Activated CD4-positive, alpha-beta T cell treated with anti-CD3 and anti-CD28 coated beads, Interleukin-2, amount 10 ng/mL, durations not matched to agents 24 days and 14 days (primary cell): ENCODE measurements at regions not wholly inside any gene's neighbourhood (a gene's known extent, or its start where the extent isn't known, plus 50 kb on each side); places are given as distances from the start of the nearest gene placed in this dataset.
A peak's percentile ranks its signal among the peaks of the same experiment; 100 is the strongest.
"Not testable (repeated sequence)": the region's sequence is repeated elsewhere in the genome, so short reads cannot be mapped to it uniquely, and the experiment has no call there.

ENCODE experiments used
- DNase-seq: peaks from one replicate; pipeline ENCODE4 v3.0.0; 2022
- H3K27ac Mint-ChIP-seq: one replicate; pipeline ENCODE4 v1.8.0; 2022; ENCODE audit warnings: mild to moderate bottlenecking, mixed read lengths
- H3K27me3 Mint-ChIP-seq: one replicate; pipeline ENCODE4 v1.8.0; 2022; ENCODE audit warnings: mixed read lengths
- H3K36me3 Mint-ChIP-seq: one replicate; pipeline ENCODE4 v1.8.0; 2022; ENCODE audit warnings: low read depth, mild to moderate bottlenecking, mixed read lengths
- H3K4me1 Mint-ChIP-seq: one replicate; pipeline ENCODE4 v1.8.0; 2021; ENCODE audit warnings: mixed read lengths
- H3K4me3 Mint-ChIP-seq: one replicate; pipeline ENCODE4 v1.8.0; 2022; ENCODE audit warnings: mild to moderate bottlenecking, moderate library complexity, mixed read lengths
- H3K9me3 Mint-ChIP-seq: one replicate; pipeline ENCODE4 v1.8.0; 2021; ENCODE audit warnings: mixed read lengths
- intact Hi-C: fragments of 100-400 bp; cut with micrococcal nuclease; formaldehyde crosslinking; loops from one replicate; pipeline ENCODE4 v1.15.1; 2023

DNA sequence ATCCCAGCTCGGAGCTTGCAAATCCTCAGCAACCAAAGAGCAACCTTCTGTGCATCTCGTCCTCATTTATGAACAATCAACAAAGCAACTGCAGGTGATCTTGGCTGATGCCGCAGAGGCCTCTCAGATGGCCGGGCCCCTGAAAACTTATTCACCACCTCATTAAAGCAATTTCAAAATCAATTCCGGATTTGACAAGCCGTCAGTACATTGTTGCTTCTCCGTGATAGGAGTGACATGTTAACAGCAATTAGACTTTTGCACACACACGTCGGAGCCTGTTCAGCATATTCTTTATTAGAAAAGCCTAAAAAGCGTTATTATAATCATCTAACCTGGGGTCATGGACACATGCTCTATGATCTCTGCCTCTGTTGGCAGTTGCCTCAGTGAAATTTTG, 183.1 kb upstream of the CXCR4 start:
- no peaks in the 10 kb centered on the region for H3K27me3 Mint-ChIP-seq
- no peaks in the 10 kb centered on the region for H3K9me3 Mint-ChIP-seq
- H3K4me3 Mint-ChIP-seq: no peak overlapping the region
- peaks cover 18% of the 10 kb centered on the region for H3K4me1 Mint-ChIP-seq
- no peak for DNase-seq
- H3K36me3 Mint-ChIP-seq: no peaks in the 10 kb centered on the region
- intact Hi-C loops: no loop called here
- H3K27ac Mint-ChIP-seq: no peak overlapping the region

DNA sequence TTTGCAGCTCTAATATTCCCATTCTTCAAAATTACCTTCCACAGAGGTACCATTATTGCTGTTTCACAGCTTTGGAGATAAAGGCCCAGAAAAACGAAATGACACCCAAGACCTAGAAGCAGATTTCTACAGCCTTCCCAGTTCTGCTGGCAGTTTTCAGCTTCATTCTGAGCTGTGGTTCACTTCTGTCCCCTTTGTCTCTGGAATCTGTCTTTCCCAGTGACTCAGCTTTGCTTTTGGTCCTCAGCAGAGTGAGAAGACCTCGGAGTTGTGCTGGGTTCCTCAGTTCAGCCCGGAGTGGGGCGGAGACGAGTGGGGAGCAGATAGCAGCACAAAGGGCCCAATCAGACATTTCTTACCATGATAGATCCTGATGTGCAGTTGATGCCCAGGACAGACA, 180.7 kb upstream of the CXCR4 start:
- Mint-ChIP-seq H3K9me3 (no peaks in the 10 kb centered on the region), H3K27ac (no peak overlapping the region), H3K36me3 (no peaks in the 10 kb centered on the region), H3K27me3 (no peaks in the 10 kb centered on the region), H3K4me1 (peaks cover 4% of the 10 kb centered on the region), H3K4me3 (no peak overlapping the region)
- no peak for DNase-seq
- intact Hi-C loops: no loop called here

DNA sequence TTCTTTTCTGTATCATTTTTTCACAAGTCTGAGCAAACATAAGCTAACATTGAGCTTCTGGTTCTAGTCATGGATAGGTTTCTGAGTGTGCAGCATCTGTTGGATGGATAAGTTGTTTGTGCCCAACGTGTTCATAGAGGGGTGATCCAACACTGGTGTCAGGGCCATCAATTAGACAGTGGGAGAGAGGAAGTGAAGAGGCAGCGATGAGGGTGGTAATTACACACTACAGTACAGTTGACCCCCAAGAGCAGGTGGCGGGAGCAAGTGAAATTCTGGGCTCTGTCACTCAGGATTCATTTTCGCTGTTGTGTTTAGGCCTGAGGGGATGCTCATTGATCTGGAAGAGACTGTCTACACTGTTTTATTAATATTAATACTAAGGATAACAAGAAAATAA, 180.0 kb upstream of the CXCR4 start:
- Mint-ChIP-seq H3K9me3 (no peaks in the 10 kb centered on the region), H3K36me3 (no peaks in the 10 kb centered on the region), H3K27me3 (no peaks in the 10 kb centered on the region), H3K4me3 (no peak overlapping the region), H3K27ac (no peak overlapping the region), H3K4me1 (peaks cover 4% of the 10 kb centered on the region)
- no peak for DNase-seq
- intact Hi-C loops: no loop called here

DNA sequence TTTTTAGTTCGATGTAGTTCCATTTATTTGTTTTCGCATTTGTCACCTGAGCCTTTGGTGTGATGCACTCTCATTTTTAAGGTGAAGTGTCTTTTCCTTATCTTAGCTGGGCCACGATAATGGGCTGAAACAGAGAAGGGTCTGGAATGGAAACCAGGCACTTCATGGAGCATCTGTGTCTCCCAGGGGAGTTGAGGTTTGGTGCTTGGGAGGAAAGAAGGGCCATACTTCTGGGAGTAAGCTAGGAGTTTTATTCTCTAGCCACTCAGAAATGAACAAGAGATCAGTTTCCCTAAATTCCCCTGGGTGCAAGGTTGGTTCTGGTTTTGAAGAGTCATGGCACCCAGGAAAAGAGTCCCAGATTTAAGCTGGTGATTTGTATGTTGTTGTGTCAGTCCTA, 179.4 kb upstream of the CXCR4 start:
- Mint-ChIP-seq H3K4me3 (no peak overlapping the region), H3K36me3 (no peaks in the 10 kb centered on the region), H3K27me3 (no peaks in the 10 kb centered on the region), H3K9me3 (no peaks in the 10 kb centered on the region), H3K27ac (no peak overlapping the region), H3K4me1 (peaks cover 10% of the 10 kb centered on the region)
- intact Hi-C loops: no loop called here
- no peak for DNase-seq

DNA sequence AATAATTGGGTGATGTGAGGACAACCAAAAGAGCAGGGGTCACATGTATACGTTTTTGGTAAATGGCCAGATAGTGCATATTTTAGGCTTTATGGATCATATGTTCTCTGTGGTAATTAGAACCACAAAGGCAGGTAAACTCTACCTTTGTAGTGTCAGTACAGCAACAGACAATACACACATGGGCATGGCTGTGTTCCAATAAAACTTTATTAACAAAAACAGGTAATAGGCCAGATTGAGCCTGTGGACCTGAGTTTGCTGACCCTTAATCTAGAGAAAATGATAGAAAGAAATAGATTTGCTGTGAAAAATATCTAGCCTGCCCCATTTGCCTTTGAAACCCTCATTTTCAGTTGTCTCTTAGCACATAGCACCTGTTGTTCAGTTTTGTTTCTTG, 177.2 kb upstream of the CXCR4 start:
- intact Hi-C loops: no loop called here
- peaks cover 11% of the 10 kb centered on the region for H3K4me1 Mint-ChIP-seq
- H3K4me3 Mint-ChIP-seq: no peak overlapping the region
- H3K27me3 Mint-ChIP-seq: no peaks in the 10 kb centered on the region
- H3K36me3 Mint-ChIP-seq: no peaks in the 10 kb centered on the region
- no peak for DNase-seq
- no peak overlapping the region for H3K27ac Mint-ChIP-seq
- H3K9me3 Mint-ChIP-seq: no peaks in the 10 kb centered on the region

DNA sequence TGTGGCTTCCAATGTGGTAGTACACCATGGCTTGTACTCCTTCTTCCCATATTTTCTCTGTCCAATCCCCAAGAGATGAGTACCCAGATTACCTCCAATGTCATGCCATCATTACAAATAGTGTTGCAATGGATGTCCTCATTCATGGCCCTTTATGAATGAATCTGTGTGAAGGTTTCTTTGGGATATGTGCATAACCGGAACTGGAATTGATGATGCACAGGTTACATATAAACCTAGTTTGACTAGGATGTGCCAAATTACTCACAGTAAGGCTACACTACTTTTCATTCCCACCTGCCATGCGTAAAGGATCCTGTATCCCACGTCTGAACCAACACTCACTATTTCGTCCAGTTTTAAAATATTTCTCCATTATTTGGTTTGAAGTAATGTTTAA, 173.9 kb upstream of the CXCR4 start:
- Mint-ChIP-seq H3K4me1 (peaks cover 7% of the 10 kb centered on the region), H3K27me3 (no peaks in the 10 kb centered on the region), H3K9me3 (no peaks in the 10 kb centered on the region), H3K36me3 (no peaks in the 10 kb centered on the region), H3K4me3 (no peak overlapping the region), H3K27ac (no peak overlapping the region)
- DNase-seq: no peak
- intact Hi-C loops: no loop called here

DNA sequence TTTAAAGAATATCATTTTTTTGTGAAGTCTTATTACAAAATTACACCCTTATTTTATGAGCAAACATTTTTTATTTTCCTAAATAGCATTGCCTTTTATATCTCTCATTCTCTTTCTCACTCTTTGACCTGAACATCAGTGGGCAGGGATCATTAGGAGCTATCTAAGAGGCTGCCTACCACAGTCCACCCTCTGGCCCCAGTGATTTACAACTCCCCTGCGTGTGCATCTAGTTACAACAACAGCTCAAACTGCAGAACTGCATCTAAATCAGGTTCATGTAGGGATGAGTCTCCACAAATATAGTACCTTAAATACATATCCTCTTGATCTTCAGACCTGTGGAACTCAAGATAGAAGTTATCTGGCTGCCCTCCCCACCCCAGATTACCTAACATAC, 172.4 kb upstream of the CXCR4 start:
- Mint-ChIP-seq H3K4me1 (peaks cover 12% of the 10 kb centered on the region), H3K9me3 (peaks cover 8% of the 10 kb centered on the region), H3K36me3 (no peaks in the 10 kb centered on the region), H3K4me3 (no peak overlapping the region), H3K27ac (no peak overlapping the region), H3K27me3 (no peaks in the 10 kb centered on the region)
- DNase-seq: no peak
- intact Hi-C loops: no loop called here

DNA sequence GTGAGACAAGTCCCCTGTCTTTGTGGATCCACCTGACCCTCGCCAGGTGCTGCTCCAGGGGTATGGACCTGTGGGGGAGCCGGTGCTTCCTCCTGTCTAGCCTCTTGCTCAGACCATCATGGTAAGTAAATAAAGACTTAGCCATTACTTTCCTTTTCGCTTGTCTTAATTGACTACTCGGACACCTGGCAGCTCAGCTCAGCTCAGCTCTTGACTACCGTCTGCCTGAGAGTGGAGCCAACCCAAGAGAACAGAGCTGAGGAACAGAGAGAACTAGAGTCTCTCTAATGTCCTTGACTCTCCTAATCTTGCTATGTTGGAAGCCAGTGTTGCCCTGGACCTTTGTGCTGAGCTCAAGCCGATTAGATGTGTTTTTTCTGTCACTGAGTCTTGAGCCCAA, 170.3 kb upstream of the CXCR4 start:
- no peak overlapping the region for H3K27ac Mint-ChIP-seq
- H3K27me3 Mint-ChIP-seq: no peaks in the 10 kb centered on the region
- H3K9me3 Mint-ChIP-seq: peaks cover 8% of the 10 kb centered on the region
- H3K4me1 Mint-ChIP-seq: peaks cover 27% of the 10 kb centered on the region
- intact Hi-C loops: no loop called here
- no peaks in the 10 kb centered on the region for H3K36me3 Mint-ChIP-seq
- DNase-seq: no peak
- no peak overlapping the region for H3K4me3 Mint-ChIP-seq

DNA sequence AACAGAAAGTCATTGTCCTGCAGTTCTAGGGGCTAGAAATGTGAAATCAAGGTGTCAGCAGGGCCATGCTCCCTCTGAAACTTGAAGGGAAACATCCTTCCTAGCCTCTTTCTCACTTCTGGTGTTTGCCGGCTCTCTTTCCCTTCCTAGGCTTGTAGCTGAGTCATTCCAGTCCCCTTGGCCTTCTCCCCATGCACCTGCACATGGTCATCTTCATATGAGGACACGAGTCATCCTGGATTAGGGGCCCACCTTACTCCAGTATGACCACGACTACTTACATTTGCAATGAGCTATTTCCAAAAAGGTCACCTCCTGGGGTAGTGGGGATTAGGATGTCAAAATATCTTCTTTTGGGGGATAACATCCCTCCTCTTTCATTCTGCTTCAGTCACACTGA, 168.5 kb upstream of the CXCR4 start:
- intact Hi-C loops: no loop called here
- H3K27me3 Mint-ChIP-seq: no peaks in the 10 kb centered on the region
- no peak overlapping the region for H3K27ac Mint-ChIP-seq
- H3K9me3 Mint-ChIP-seq: peaks cover 8% of the 10 kb centered on the region
- no peaks in the 10 kb centered on the region for H3K36me3 Mint-ChIP-seq
- no peak for DNase-seq
- H3K4me3 Mint-ChIP-seq: no peak overlapping the region
- H3K4me1 Mint-ChIP-seq: peaks cover 31% of the 10 kb centered on the region

DNA sequence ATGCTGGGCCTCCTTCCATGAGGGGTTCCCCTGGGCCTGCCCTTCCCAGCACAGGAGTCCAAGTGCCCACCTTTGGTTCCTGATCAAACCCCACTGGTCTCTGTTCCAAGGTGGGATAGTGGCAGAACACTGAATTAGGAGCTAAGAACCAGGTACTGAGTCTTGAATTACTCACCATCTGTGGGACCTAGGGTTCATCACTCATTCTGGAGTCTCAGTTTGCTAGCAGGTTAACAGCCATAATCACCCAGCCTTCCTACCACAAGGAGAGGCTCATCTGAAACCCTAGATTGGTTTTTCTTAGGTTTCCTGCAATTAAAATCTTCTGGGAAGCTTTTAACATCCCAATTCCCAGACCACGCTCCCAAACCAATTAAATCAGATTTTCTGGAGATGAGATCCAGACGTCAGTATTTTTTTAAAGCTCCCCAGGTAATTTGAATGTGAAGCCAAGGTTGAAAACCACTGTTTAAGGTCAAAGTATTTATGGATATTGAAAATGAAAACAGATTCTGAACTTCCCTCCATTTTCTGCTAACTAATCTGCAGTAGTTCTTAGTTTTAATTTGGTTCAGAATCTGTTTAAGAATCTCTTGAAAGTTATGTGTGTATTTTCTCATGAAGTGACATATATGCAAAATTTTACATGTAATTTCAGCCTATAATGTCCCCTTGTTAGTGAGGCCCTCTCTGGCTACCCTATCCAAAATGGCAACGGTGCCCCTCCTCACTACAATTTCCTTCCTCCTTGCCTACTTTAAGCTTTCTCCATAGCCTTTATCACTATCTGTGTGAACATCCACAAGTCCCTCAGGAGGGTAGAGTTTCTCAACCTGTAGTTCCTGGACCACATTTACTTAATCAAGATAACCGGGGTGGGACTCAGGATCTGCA, 166.5 kb upstream of the CXCR4 start:
- H3K27me3 Mint-ChIP-seq: no peaks in the 10 kb centered on the region
- H3K27ac Mint-ChIP-seq: no peak overlapping the region
- no peak for DNase-seq
- peaks cover 8% of the 10 kb centered on the region for H3K9me3 Mint-ChIP-seq
- peaks cover 41% of the 10 kb centered on the region for H3K4me1 Mint-ChIP-seq
- no peak overlapping the region for H3K4me3 Mint-ChIP-seq
- intact Hi-C loops: loop anchor here (5.0 kb wide), 1 partner anchor 47 kb away; no protein-coding TSS in a partner anchor
- no peaks in the 10 kb centered on the region for H3K36me3 Mint-ChIP-seq

DNA sequence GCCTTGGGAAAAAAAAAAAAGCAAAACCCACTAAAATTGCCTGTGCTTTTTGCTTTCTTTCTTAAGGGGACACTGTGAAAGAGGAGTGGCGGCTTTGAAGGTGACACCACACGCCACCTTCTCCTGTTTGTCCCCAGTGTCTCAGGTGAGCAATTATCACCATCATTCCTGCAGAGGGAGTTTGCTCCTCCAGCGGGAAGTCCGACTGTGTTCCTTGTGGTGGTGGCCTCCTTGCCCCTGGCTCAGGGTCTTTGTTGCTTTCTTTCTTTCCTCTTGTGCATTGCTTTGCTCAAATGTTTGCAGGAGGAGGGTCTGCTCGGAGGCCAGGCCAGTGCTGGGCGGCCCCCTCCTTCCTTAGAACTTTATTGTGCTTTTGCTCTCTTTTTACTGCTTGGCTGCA, 164.3 kb upstream of the CXCR4 start:
- H3K4me3 Mint-ChIP-seq: no peak overlapping the region
- peak overlapping the region; percentile 79 for H3K27ac Mint-ChIP-seq
- no peaks in the 10 kb centered on the region for H3K36me3 Mint-ChIP-seq
- no peaks in the 10 kb centered on the region for H3K27me3 Mint-ChIP-seq
- DNase-seq: no peak
- H3K4me1 Mint-ChIP-seq: peaks cover 43% of the 10 kb centered on the region
- intact Hi-C loops: loop anchor here (5.0 kb wide), 1 partner anchor 45 kb away; no protein-coding TSS in a partner anchor
- H3K9me3 Mint-ChIP-seq: peaks cover 8% of the 10 kb centered on the region

DNA sequence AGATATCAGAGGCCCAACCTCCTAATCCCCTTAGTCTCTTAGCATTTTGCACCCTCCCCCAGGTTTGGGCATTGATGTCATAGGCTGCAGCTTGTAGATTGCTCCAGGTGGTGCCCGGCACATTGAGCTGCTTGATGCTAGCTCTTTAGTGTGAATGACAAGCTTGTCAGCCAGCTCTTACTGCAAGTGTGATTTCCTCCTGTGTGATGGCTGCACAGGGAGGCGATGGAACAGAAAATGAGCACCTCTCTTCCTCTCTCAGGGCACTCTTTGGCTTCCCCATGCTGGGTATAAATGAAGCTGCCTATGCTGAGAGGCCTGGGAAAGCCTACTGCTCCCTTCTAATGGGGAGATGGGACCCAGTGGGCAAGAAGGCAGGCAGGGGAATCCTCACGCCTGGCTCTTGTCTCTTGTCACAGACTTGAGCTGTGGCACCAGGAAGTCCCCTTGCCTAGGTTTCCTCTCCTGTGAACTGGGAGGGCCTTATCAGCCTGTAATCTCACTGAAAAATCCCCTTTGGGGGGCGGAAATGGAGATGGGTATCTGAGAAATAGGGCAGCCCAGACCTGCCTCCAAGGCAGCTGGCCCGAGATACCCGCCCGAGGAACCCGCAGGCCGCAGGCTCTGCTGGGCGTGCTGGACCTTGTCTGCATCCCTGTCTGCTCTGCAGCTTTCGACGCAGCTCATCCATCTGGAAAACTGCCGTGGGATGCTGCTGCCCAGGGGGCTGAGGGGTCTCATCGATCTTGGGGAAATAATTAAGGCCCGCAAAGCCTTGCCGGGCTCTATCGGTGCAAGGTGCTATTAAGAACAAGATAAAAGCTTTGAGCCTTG, 163.5 kb upstream of the CXCR4 start:
- Mint-ChIP-seq H3K4me1 (peaks cover 43% of the 10 kb centered on the region), H3K27ac (peak overlapping the region; percentile 79), H3K4me3 (peak overlapping the region; percentile 1), H3K9me3 (peaks cover 8% of the 10 kb centered on the region), H3K27me3 (no peaks in the 10 kb centered on the region), H3K36me3 (no peaks in the 10 kb centered on the region)
- intact Hi-C loops: loop anchor here (2.0 to 5.0 kb wide), 2 partner anchors 44 to 45 kb away; no protein-coding TSS in a partner anchor
- peak; percentile 83 for DNase-seq

DNA sequence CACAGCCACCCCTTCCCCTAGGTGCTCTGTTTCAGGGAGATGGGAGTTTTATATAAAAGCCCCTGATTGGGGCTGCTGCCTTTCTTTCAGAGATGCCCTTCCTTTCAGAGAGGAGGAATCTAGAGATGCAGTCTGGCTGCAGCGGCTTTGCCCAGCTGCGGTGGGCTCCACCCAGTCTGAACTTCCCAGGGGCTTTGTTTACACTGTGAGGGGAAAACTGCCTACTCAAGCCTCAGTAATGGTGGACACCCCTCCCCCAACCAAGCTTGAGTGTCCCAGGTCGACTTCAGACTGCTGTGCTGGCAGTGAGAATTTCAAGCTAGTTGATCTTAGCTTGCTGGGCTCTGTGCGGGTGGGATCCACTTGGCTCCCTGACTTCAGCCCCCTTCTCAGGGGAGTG, 148.4 kb upstream of the CXCR4 start:
- H3K27ac Mint-ChIP-seq, intact Hi-C loops, H3K36me3 Mint-ChIP-seq, H3K4me1 Mint-ChIP-seq, H3K4me3 Mint-ChIP-seq, DNase-seq: not testable (repeated sequence)
- Mint-ChIP-seq H3K27me3 (peaks cover 15% of the 10 kb centered on the region), H3K9me3 (peaks cover 32% of the 10 kb centered on the region)

DNA sequence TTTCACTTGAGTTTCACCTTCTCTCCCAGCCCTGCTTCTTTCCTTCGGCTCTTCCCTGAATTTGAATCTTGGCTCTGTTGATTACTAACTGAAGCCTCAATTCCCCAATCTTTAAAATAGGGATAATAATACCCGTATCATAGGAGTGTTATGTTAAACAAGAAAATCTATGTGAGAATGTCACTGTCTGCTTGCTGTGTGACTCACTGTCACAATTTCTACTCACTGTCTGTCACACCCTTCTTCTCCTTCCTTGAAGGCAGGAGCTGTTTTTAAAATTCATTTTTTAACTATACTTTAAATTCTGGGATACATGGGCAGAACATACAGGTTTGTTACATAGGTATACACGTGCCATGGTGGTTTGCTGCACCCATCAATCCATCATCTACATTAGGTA, 141.6 kb upstream of the CXCR4 start:
- no peak for DNase-seq
- H3K36me3 Mint-ChIP-seq: peaks cover 3% of the 10 kb centered on the region
- intact Hi-C loops: no loop called here
- peaks cover 24% of the 10 kb centered on the region for H3K9me3 Mint-ChIP-seq
- H3K27ac Mint-ChIP-seq: no peak overlapping the region
- H3K27me3 Mint-ChIP-seq: peaks cover 4% of the 10 kb centered on the region
- no peak overlapping the region for H3K4me3 Mint-ChIP-seq
- peaks cover 5% of the 10 kb centered on the region for H3K4me1 Mint-ChIP-seq
